ENCODE measurements at regions not wholly inside any gene's neighbourhood (a gene's known extent, or its start where the extent isn't known, plus 50 kb on each side); places are given as distances from the start of the nearest gene placed in this dataset.

- Mint-ChIP-seq H3K4me3 (peak overlapping the region; percentile 62), H3K27ac (peak overlapping the region; percentile 93)
- intact Hi-C loops (cut with micrococcal nuclease), result loop anchor here (1.0 to 5.0 kb wide), 12 partner anchors 11 to 389 kb away; partner anchors contain the start of gene RUNX1
These were observed 89.7 kb upstream of the RUNX1 start for GRCh38 chr21:35138665-35139381.

GRCh38 chr21:35136586-35137219, 87.6 kb upstream of the RUNX1 start:
- Mint-ChIP-seq H3K4me1 (ENCODE audit: low read depth) (peaks cover 27% of the 10 kb centered on the region), H3K4me3 (no peak overlapping the region), H3K9me3 (peaks cover 3% of the 10 kb centered on the region), H3K36me3 (ENCODE audit: low read depth) (peaks cover 2% of the 10 kb centered on the region), H3K27ac (peak overlapping the region; percentile 77), H3K27me3 (ENCODE audit: insufficient read depth) (no peaks in the 10 kb centered on the region)
- no peak for DNase-seq (ENCODE audit: low spot score)
- intact Hi-C loops (cut with micrococcal nuclease), result loop anchor here (5.0 kb wide), 1 partner anchor 329 kb away; no protein-coding TSS in a partner anchor

More at GRCh38 chr21:35138665-35139381, 89.7 kb upstream of the RUNX1 start:
- DNase-seq (ENCODE audit: low spot score), result no peak
- peaks cover 5% of the 10 kb centered on the region for H3K9me3 Mint-ChIP-seq
- peaks cover 2% of the 10 kb centered on the region for H3K36me3 Mint-ChIP-seq (ENCODE audit: low read depth)
- no peaks in the 10 kb centered on the region for H3K27me3 Mint-ChIP-seq (ENCODE audit: insufficient read depth)
- H3K4me1 Mint-ChIP-seq (ENCODE audit: low read depth), result peaks cover 27% of the 10 kb centered on the region

- Mint-ChIP-seq H3K4me1 (ENCODE audit: low read depth) (peaks cover 27% of the 10 kb centered on the region), H3K36me3 (ENCODE audit: low read depth) (no peaks in the 10 kb centered on the region), H3K4me3 (no peak overlapping the region), H3K27ac (no peak overlapping the region), H3K27me3 (ENCODE audit: insufficient read depth) (no peaks in the 10 kb centered on the region), H3K9me3 (no peaks in the 10 kb centered on the region)
- no peak for DNase-seq (ENCODE audit: low spot score)
- intact Hi-C loops (cut with micrococcal nuclease), result loop anchor here (5.0 kb wide), 1 partner anchor 329 kb away; no protein-coding TSS in a partner anchor
These were observed 87.0 kb upstream of the RUNX1 start for GRCh38 chr21:35136106-35136505.

GRCh38 chr21:35135481-35135880, 86.4 kb upstream of the RUNX1 start:
- Mint-ChIP-seq H3K27ac (no peak overlapping the region), H3K4me3 (no peak overlapping the region), H3K9me3 (peaks cover 2% of the 10 kb centered on the region), H3K27me3 (ENCODE audit: insufficient read depth) (no peaks in the 10 kb centered on the region), H3K36me3 (ENCODE audit: low read depth) (peaks cover 1% of the 10 kb centered on the region), H3K4me1 (ENCODE audit: low read depth) (peaks cover 27% of the 10 kb centered on the region)
- no peak for DNase-seq (ENCODE audit: low spot score)
- intact Hi-C loops (cut with micrococcal nuclease), result loop anchor here (5.0 kb wide), 1 partner anchor 328 kb away; no protein-coding TSS in a partner anchor

GRCh38 chr21:35134309-35134708, 85.2 kb upstream of the RUNX1 start:
- H3K27ac Mint-ChIP-seq, result no peak overlapping the region
- no peak for DNase-seq (ENCODE audit: low spot score)
- peaks cover 22% of the 10 kb centered on the region for H3K4me1 Mint-ChIP-seq (ENCODE audit: low read depth)
- no peaks in the 10 kb centered on the region for H3K27me3 Mint-ChIP-seq (ENCODE audit: insufficient read depth)
- intact Hi-C loops (cut with micrococcal nuclease), result no loop called here
- peaks cover 5% of the 10 kb centered on the region for H3K36me3 Mint-ChIP-seq (ENCODE audit: low read depth)
- H3K9me3 Mint-ChIP-seq, result peaks cover 8% of the 10 kb centered on the region
- H3K4me3 Mint-ChIP-seq, result no peak overlapping the region

- H3K27ac Mint-ChIP-seq, result no peak overlapping the region
- H3K4me3 Mint-ChIP-seq, result no peak overlapping the region
- H3K27me3 Mint-ChIP-seq (ENCODE audit: insufficient read depth), result peaks cover 5% of the 10 kb centered on the region
- no peaks in the 10 kb centered on the region for H3K4me1 Mint-ChIP-seq (ENCODE audit: low read depth)
- peaks cover 5% of the 10 kb centered on the region for H3K36me3 Mint-ChIP-seq (ENCODE audit: low read depth)
- intact Hi-C loops (cut with micrococcal nuclease), result no loop called here
- no peak for DNase-seq (ENCODE audit: low spot score)
- peaks cover 28% of the 10 kb centered on the region for H3K9me3 Mint-ChIP-seq
These were observed 79.4 kb upstream of the RUNX1 start for GRCh38 chr21:35128536-35128935.

GRCh38 chr21:35127851-35128250, 78.7 kb upstream of the RUNX1 start:
- intact Hi-C loops (cut with micrococcal nuclease), result no loop called here
- Mint-ChIP-seq H3K27ac (no peak overlapping the region), H3K9me3 (peaks cover 34% of the 10 kb centered on the region), H3K27me3 (ENCODE audit: insufficient read depth) (peaks cover 5% of the 10 kb centered on the region), H3K4me3 (no peak overlapping the region), H3K4me1 (ENCODE audit: low read depth) (no peaks in the 10 kb centered on the region), H3K36me3 (ENCODE audit: low read depth) (peaks cover 5% of the 10 kb centered on the region)
- DNase-seq (ENCODE audit: low spot score), result no peak

- Mint-ChIP-seq H3K36me3 (ENCODE audit: low read depth) (peaks cover 5% of the 10 kb centered on the region), H3K27me3 (ENCODE audit: insufficient read depth) (peaks cover 5% of the 10 kb centered on the region), H3K27ac (no peak overlapping the region), H3K9me3 (peaks cover 37% of the 10 kb centered on the region), H3K4me1 (ENCODE audit: low read depth) (no peaks in the 10 kb centered on the region), H3K4me3 (no peak overlapping the region)
- DNase-seq (ENCODE audit: low spot score), result no peak
- intact Hi-C loops (cut with micrococcal nuclease), result no loop called here
These were observed 77.9 kb upstream of the RUNX1 start for GRCh38 chr21:35127026-35127425.

- Mint-ChIP-seq H3K27ac (no peak overlapping the region), H3K9me3 (peaks cover 34% of the 10 kb centered on the region), H3K4me3 (no peak overlapping the region), H3K4me1 (ENCODE audit: low read depth) (no peaks in the 10 kb centered on the region), H3K27me3 (ENCODE audit: insufficient read depth) (peaks cover 2% of the 10 kb centered on the region), H3K36me3 (ENCODE audit: low read depth) (peaks cover 3% of the 10 kb centered on the region)
- DNase-seq (ENCODE audit: low spot score), result no peak
- intact Hi-C loops (cut with micrococcal nuclease), result no loop called here
These were observed 71.6 kb upstream of the RUNX1 start for GRCh38 chr21:35120631-35121180.

- Mint-ChIP-seq H3K4me1 (ENCODE audit: low read depth) (no peaks in the 10 kb centered on the region), H3K27me3 (ENCODE audit: insufficient read depth) (peaks cover 2% of the 10 kb centered on the region), H3K4me3 (no peak overlapping the region), H3K9me3 (peaks cover 33% of the 10 kb centered on the region), H3K27ac (no peak overlapping the region), H3K36me3 (ENCODE audit: low read depth) (peaks cover 3% of the 10 kb centered on the region)
- no peak for DNase-seq (ENCODE audit: low spot score)
- intact Hi-C loops (cut with micrococcal nuclease), result no loop called here
These were observed 70.5 kb upstream of the RUNX1 start for GRCh38 chr21:35119501-35120047.

- no peak overlapping the region for H3K4me3 Mint-ChIP-seq
- peaks cover 11% of the 10 kb centered on the region for H3K4me1 Mint-ChIP-seq (ENCODE audit: low read depth)
- intact Hi-C loops (cut with micrococcal nuclease), result no loop called here
- no peaks in the 10 kb centered on the region for H3K27me3 Mint-ChIP-seq (ENCODE audit: insufficient read depth)
- H3K27ac Mint-ChIP-seq, result no peak overlapping the region
- peaks cover 10% of the 10 kb centered on the region for H3K36me3 Mint-ChIP-seq (ENCODE audit: low read depth)
- H3K9me3 Mint-ChIP-seq, result peaks cover 34% of the 10 kb centered on the region
- DNase-seq (ENCODE audit: low spot score), result no peak
These were observed 67.7 kb upstream of the RUNX1 start for GRCh38 chr21:35116777-35117176.

GRCh38 chr21:35113064-35113463, 64.0 kb upstream of the RUNX1 start:
- Mint-ChIP-seq H3K27ac (peak overlapping the region; percentile 22), H3K4me3 (no peak overlapping the region), H3K4me1 (ENCODE audit: low read depth) (peaks cover 11% of the 10 kb centered on the region), H3K9me3 (peaks cover 34% of the 10 kb centered on the region), H3K36me3 (ENCODE audit: low read depth) (peaks cover 7% of the 10 kb centered on the region), H3K27me3 (ENCODE audit: insufficient read depth) (no peaks in the 10 kb centered on the region)
- intact Hi-C loops (cut with micrococcal nuclease), result loop anchor here (1.0 kb wide), 1 partner anchor 16 kb away; no protein-coding TSS in a partner anchor
- DNase-seq (ENCODE audit: low spot score), result no peak
